K562 (cell line): ENCODE measurements at regions not wholly inside any gene's neighbourhood (a gene's known extent, or its start where the extent isn't known, plus 50 kb on each side); places are given as distances from the start of the nearest gene placed in this dataset.

Experiments used
- CAMTA2 ChIP-seq: fragments of 250-450 bp; sonication (Bioruptor Pico); conservative IDR thresholded peaks from 2 replicates; pipeline ENCODE4 v1.5.1; 2022
- CBX1 ChIP-seq: sonication (generic); IDR thresholded peaks from 2 replicates; pipeline ENCODE4 v1.6.1; 2016; ENCODE audit warnings: antibody characterized with exemption, low read depth, mild to moderate bottlenecking
- CHAMP1 ChIP-seq: fragments of 450-650 bp; IDR thresholded peaks from 2 replicates; pipeline ENCODE4 v1.6.1; 2016; ENCODE audit warnings: mild to moderate bottlenecking
- EHMT2 ChIP-seq: fragments of 450-650 bp; IDR thresholded peaks from 2 replicates; pipeline ENCODE4 v1.6.1; 2018; ENCODE audit warnings: antibody characterized with exemption
- KLF16 ChIP-seq: IDR thresholded peaks from 2 replicates; pipeline ENCODE4 v1.6.1; 2016; ENCODE audit warnings: antibody characterized with exemption
- MAFG ChIP-seq: fragments of 450-650 bp; conservative IDR thresholded peaks from 2 replicates; pipeline ENCODE4 v1.6.1; 2016; ENCODE audit warnings: missing genetic modification characterization, missing compliant biosample characterization
- NFRKB ChIP-seq: fragments of 450-650 bp; IDR thresholded peaks from 2 replicates; pipeline ENCODE4 v1.6.1; 2016; ENCODE audit warnings: low read depth
- RBM14 ChIP-seq: fragments of 200-400 bp; formaldehyde crosslinking; IDR thresholded peaks from 2 replicates; pipeline ENCODE4 v1.6.1; 2018; ENCODE audit warnings: low read depth, mild to moderate bottlenecking, low read length, moderate library complexity, borderline replicate concordance; ENCODE audit not compliant: insufficient read depth
- SRSF7 ChIP-seq: fragments of 200-400 bp; formaldehyde crosslinking; optimal IDR thresholded peaks from 2 replicates; pipeline ENCODE3; 2017; ENCODE audit warnings: mild to moderate bottlenecking, low read depth, low read length
- XRCC4 ChIP-seq: IDR thresholded peaks from one replicate; pipeline ENCODE4 v1.6.1; 2011; ENCODE audit not compliant: insufficient read depth, insufficient read length; ENCODE audit errors: extremely low read depth
- ZNF121 ChIP-seq: sonication (generic); formaldehyde crosslinking; conservative IDR thresholded peaks from 2 replicates; pipeline ENCODE4 v1.8.0; 2022; ENCODE audit warnings: missing genetic modification reagents
- ZNF764 ChIP-seq: fragments of 250-450 bp; sonication (Bioruptor Pico); IDR thresholded peaks from 2 replicates; pipeline ENCODE4 v1.4.0; 2020; ENCODE audit warnings: low read depth, mild to moderate bottlenecking, moderate library complexity

GRCh38 chr12:116393859-116394650 lies 116.6 kb upstream of the MED13L start (continued):
- no peak for TF ChIP-seq MAFG
- TF ChIP-seq CAMTA2 (CRISPR knock-in tag), result no peak
- TF ChIP-seq EHMT2, result no peak
- no peak for TF ChIP-seq SRSF7
- no peak for TF ChIP-seq KLF16
- TF ChIP-seq CBX1, result no peak
- TF ChIP-seq NFRKB, result no peak
- no peak for TF ChIP-seq XRCC4
- TF ChIP-seq RBM14, result no peak
- TF ChIP-seq ZNF121, result peak; percentile 95
- TF ChIP-seq ZNF764 (CRISPR knock-in tag), result no peak
- TF ChIP-seq CHAMP1, result no peak
- TF ChIP-seq, all 486 proteins: peak for 6
